ENCODE measurements at regions not wholly inside any gene's neighbourhood (a gene's known extent, or its start where the extent isn't known, plus 50 kb on each side); places are given as distances from the start of the nearest gene placed in this dataset.

DNA sequence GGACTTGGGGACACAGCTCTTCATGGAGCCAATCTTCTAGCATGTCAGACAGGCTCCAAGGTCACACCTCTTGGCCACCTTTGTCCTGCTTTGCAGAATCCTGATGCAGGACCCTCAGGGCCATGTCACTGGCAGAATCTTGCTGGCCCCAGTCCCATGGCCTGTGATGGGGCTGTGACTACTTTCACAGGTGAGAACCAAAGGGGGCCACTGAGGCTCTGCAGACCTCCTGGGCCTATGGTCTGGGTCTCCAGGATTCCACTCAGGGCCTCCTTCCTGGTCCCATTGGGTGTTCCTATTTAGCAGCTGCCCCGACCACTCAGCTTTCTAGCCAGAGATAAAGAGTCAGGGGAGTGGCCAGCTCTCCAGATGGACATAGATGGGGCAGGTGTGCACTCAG is 238.7 kb downstream of the MATN1 start:
- no peak for DNase-seq (ENCODE audit: low spot score)

GRCh38 chr1:30479575-30479974 is 243.8 kb downstream of the MATN1 start:
- no peak for DNase-seq (ENCODE audit: low spot score)

GRCh38 chr1:30478799-30479563 is 244.4 kb downstream of the MATN1 start:
- no peak for DNase-seq (ENCODE audit: low spot score)

GRCh38 chr1:30478283-30478682 is 245.1 kb downstream of the MATN1 start:
- no peak for DNase-seq (ENCODE audit: low spot score)

GRCh38 chr1:30477588-30477987 is 245.8 kb downstream of the MATN1 start:
- no peak for DNase-seq (ENCODE audit: low spot score)

DNA sequence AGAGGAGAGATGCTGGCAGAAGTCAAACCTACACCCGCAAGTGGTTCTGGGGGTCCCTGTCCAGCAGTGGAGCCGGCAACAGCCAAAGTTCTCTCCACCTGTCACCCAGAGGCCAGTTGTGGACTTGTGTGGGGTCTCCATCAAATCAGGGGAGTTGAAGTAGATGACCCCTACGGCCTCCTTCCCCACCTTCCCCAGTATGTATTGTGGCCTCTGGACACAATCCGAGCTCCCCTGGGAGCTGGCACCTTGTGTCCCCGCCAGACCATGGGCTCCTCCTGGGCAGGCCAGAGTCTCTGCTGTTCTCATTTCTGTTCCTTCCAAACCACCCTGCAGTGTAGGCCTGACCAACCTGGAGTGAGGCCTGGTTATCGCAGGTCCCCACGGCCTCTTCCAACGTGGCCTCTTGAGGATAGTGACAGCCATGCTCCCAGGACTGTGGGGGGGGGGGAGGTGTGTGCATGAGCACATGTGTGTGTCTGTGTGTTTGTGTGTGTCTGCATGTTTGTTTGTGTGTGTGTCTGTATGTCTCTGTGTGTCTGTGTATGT is 246.4 kb downstream of the MATN1 start:
- no peak for DNase-seq (ENCODE audit: low spot score)

- no peak for DNase-seq (ENCODE audit: low spot score)
Observed at GRCh38 chr1:30476476-30476875, 246.9 kb downstream of the MATN1 start.

- DNase-seq (ENCODE audit: low spot score): no peak
Observed at GRCh38 chr1:30475966-30476365, 247.4 kb downstream of the MATN1 start.

GRCh38 chr1:30475201-30475600 is 248.2 kb downstream of the MATN1 start:
- no peak for DNase-seq (ENCODE audit: low spot score)

- DNase-seq (ENCODE audit: low spot score): no peak
Observed at GRCh38 chr1:30474818-30475200, 248.6 kb downstream of the MATN1 start.

DNA sequence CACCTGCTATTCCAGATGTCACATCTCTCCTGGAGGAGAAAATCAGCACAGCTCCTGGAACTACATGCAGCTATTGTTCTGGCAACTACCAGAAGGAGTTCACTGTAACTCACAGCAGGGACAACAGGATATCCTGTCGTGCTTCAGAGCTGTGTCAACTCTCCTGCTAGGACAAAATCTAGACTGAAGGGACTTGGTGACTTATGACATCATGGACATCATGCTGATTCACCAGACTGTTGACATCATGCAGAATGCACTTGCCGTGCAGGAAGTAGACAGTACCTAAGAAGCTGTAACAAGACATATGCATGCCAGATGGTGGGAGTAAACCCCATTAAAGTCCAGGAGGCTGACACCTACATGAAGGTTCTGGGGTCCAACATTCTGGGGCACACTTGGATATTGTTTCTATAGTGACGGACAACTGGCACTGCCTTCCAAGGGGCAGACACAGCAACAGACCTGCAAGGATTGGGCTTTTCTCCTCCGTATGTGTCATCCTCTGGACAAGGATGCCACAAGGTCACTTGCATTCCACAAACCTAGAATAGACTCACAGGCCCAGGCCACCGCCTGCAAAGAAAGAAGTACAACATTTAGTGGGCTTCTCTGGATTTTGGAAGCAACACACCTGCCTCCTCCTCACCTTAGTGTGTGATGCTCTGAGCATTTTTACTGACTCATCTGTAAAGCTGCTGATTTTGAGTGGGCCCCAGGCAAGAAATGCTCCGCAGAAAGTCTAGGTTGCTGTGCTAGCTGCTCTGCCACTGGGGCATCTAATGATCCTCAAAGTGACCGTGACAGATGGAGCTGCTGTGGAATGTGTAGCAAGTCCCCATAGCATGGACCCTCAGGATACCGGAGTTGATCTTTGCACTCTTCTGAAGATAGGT is 249.2 kb downstream of the MATN1 start:
- no peak for DNase-seq (ENCODE audit: low spot score)

DNA sequence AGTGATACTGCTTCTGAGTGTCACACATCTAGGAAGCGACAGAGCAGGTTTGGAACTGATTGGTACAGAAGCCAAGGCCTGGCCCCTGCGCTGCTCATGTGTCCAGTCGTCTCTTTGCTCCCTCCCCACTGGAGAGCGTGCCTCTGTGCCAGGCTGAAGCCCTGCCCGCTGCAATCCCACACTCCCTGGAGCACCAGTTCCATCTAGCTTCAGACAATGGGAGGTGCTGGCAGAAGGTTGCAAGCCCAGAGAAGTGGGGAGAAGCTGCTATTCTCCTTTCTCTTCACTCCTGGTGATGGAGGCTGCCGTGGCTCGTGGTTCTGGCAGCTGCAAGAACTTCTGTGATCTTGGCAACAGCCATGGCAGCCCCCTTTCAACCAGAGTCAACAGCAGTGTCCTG is 250.9 kb downstream of the MATN1 start:
- DNase-seq (ENCODE audit: low spot score): no peak

DNA sequence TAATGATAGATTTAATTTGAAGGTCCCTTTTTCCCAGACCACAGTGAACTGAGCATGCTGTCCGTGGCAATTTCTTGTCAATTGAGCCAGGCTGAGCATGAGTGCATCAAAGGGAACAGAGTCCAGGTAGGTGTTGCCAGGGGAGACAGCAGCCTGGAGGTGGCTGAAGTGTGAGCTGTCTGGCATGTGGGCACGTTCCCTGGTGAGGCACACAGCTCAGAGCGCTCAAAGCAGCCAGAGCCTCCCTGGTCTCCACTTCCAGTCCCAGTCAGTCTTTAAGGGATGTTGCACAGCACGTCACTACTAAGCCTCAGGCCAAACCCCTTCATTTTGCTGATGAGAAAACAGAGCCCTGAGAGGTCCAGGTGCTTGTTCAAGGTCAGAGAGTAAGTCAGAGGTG is 251.4 kb downstream of the MATN1 start:
- no peak for DNase-seq (ENCODE audit: low spot score)

DNA sequence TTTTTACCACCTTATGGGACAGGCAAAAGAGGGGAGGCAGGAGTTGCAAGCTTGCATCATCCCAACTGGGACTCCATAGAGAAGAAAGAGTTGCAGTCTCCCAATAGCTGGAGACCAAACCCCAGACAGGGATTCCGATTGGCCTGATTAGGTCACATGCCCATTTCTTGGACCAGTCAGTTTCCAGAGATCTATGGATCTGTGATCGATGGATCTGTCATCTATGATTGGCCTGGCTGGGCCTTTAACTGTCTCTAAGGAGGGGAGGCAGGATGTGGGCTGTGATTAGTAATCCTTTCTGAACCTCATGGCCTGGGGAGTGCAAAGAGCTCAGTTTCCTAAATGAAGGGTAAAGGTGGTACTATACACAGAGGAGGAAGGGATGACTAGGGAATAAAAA is 252.1 kb downstream of the MATN1 start:
- no peak for DNase-seq (ENCODE audit: low spot score)

DNA sequence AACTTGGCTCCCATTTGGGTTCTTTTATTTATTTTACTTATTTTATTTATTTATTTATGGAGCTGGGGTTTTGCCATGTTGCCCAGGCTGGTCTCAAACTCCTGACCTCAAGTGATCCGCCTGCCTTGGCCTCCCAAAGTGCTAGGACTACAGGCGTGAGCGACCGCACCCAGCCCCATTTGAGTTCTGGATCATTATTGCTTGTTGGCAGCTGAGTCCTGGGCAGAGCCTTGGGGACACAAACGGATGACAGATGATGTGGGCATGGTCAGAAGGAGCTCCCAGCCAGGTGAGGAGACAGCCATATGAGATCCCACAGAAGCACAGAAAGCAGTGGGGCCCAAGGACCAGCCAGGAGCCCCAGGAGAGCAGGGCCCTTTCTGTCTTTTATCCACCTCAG is 254.0 kb downstream of the MATN1 start:
- DNase-seq (ENCODE audit: low spot score): no peak

DNA sequence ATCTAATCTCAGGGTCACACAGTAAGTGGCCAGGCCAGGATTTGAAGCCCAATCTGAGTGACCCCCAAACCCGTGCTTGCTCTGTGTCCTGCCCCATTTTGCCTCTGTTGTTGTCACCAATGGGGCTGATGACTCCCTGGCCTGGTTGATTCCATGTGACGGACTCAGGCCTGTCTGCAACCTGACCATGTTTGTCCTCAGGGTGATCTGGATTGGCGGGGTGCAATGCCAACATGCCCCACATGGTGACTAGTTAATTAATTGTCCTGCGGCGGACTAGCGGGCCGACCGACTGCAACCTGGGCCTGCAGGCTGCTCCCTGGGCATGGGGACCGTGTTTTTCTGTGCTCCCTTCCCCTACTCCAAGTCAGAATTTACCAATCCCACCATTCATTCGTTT is 256.3 kb downstream of the MATN1 start:
- no peak for DNase-seq (ENCODE audit: low spot score)

DNA sequence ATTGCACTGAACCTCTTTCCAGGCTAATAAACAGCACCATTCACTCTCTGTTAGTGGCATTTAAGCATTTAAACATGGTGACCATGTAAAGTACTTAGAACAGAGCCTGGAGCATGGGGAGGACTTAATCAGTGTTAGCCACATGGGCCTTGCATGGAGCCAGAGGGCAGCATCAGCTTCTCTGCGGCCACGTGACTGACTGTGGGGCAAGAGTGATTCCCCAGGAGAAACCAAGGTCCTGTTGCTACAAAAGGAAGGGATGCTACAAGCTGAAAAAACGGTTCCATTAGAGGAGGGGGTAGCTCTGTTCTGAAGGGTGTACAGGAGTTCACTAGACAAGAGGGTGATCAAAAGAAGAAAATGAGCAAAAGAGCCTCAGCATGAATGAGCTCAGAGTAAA is 256.8 kb downstream of the MATN1 start:
- no peak for DNase-seq (ENCODE audit: low spot score)

- DNase-seq (ENCODE audit: low spot score): no peak
Observed at GRCh38 chr1:30466026-30466425, 257.4 kb downstream of the MATN1 start.

- no peak for DNase-seq (ENCODE audit: low spot score)
Observed at GRCh38 chr1:30465096-30465495, 258.3 kb downstream of the MATN1 start.

- DNase-seq (ENCODE audit: low spot score): no peak
Observed at GRCh38 chr1:30464187-30464617, 259.2 kb downstream of the MATN1 start.

- no peak for DNase-seq (ENCODE audit: low spot score)
Observed at GRCh38 chr1:30462826-30463425, 260.5 kb downstream of the MATN1 start.

DNA sequence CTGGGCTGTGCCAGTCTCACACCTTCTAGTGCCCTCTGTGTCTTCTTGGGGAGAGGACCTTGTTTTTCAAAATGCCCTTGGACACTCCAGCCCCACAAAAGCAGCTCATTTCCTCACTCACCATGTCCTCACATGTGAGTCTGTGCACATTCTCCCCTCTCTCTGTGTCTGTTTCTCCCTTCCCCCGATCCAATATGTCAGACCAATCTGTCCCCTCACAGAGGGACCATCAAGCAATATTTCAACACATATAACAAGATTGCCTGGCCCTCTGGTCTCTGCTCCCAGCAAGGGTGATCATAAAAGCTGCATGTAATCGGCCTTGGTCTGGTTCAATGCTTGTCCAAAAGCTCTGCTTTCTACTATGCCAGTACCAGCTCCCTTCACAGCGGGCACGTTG is 261.2 kb downstream of the MATN1 start:
- no peak for DNase-seq (ENCODE audit: low spot score)

Measured in umbilical cord (tissue), 1 donor.